SKM-1 (cell line): ENCODE measurements at regions not wholly inside any gene's neighbourhood (a gene's known extent, or its start where the extent isn't known, plus 50 kb on each side); places are given as distances from the start of the nearest gene placed in this dataset.

Experiments
- DNase-seq: peaks from one replicate; lab custom pipeline; 2025; ENCODE audit not compliant: unreplicated experiment; lab: John Stamatoyannopoulos, UW

DNA sequence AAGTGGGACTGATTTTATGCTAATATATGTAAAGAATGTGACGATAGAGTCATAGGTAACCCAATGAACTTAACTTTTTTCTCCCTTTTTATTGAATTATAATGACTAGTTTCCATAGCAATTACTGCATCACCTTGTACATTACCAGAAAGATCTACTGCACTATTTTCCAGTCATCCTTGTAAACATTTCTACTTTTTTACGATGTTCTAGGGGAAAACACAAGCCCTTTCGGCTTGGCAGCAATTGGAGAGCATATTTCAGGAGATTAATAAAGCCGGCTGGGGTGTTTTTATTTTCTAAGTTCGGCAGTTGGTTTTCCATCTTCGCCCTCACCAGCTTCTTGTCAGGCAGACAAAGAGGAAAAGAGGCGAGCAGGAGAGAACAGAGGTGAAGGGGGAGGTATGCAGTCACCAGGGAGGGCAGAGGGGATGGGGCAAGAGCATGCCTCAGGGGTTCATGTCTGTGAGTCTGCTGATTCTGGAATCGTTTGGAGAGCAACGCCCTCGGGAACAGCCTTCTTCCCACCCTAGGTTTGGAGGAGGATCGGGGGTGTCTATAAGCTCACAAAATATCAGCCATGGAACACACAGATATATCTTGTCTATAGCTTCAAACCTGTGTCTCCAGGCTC lies 476.4 kb downstream of the MIAT start:
- no peak for DNase-seq

DNA sequence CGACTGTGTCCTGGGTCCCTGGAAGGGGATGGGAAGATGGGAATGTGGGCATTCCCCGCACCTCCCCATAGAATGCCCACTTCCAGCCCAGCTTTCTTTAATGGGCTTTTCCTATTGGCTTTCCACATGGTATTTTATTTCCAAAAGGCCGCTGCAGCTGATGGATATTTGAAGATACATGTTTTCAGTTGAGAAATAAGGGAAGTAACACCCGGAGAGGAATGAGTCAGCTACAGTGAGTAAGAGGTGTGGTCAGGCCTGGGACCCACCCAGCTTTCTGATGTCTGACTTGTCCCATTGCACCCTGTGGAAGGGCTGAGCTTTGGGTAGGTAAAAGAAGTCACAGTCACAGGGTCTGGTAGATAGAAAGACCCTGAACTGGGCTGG lies 476.9 kb downstream of the MIAT start:
- peak; percentile 76 for DNase-seq

DNA sequence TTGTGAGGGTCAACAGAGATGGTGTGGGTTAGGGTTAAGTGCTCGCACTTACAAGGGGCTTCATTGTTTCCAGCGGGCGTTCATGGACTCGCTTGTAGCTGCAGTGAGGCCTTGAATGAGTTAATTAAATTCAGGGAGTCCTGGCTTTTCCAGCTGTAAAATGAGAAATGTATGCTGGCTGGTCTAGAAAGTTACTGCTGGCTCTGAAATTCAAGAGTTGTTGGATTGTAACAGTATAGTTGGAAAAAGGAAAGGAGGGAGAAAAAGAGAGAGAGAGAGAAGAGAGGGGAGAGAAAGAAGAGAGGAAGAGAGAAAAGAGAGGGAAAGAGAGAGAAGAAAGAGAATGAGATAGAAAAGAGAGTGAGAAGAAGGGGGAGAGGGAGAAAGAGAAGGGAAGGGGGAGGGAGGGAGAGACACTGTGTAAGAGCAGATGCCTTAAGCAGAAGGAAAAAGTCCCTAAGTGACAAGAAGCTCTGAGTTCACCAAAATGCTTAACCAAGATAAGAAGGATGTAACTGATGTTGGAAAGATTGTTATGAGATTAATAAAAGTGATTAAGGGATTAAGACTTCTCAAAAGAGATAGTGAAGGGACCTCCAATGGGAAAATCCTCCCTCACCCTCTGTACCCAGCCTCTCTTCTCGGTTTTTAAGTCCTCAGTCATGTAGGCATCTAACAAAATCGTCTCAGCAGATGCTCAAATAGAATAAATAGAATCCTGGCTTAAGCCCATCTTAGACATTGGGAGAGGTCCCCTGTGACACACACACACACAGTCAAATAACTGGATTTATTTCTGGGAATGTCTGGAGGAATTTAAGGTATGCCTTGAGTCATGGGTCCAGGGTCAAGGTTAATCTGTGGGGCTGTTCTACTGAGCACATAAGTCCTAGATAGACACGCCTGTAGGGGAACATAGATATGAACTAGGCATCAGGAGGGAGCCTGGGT lies 477.9 kb downstream of the MIAT start:
- no peak for DNase-seq

DNA sequence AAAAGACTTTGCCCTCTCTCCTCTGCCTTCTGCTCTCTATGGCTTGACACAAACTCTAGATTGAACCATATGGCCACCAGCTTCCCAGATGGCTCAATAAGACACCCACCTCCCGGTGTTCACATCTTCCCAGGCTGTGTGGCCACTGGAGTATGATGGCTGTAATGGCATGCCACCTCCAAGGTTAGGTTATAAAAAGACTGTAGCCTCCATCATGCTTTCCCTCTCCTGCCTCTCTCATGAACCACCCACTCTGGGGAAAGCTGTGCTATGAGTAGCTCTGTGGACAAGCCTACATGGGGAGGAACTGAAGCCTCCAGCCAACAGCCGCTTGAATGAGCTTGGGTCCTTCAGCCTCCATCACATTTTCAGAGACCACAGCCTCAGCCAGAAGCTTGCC lies 479.2 kb downstream of the MIAT start:
- no peak for DNase-seq

DNA sequence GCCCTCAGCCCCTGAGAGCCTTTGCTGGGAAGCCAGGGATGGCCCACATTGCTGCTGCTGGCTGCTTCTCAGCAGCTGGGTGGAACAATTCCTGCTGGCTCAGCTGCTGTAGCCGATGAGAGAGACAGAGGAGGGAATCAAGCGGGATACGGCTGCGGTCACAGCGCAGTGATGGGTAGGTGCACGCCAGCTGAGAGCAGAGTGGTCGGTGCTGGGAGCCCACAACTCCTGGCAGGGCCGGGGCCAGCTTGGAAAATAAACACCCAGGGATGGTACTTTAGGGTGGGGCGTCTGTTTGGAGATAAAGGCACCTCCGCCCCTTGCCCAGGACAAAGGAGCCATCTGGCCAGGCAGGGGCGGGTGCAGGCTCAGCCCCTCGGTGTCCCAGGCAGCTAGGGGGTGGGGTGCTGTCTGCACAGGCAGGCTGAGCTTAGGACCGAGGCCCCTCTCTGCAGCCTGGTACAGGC lies 480.5 kb downstream of the MIAT start:
- no peak for DNase-seq

DNA sequence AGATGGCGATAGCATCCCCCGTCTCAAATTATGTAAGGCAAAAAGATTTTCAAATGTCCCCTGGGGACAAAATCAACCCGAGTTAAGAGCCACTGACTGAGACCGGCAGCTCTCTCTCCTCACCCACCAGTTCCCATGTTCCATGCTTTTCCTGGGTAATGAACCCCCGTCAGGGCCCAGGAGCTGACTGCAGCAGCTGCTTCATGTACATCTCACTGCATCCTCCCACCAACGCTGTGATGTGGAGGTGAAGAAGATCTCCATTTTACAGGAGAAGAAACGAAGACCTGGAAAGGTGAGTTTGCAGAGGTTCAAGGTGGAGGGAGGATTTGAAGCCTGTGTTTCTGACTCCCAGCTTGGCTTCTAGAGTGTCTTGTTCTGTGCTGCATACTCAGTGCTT lies 481.1 kb downstream of the MIAT start:
- no peak for DNase-seq

DNA sequence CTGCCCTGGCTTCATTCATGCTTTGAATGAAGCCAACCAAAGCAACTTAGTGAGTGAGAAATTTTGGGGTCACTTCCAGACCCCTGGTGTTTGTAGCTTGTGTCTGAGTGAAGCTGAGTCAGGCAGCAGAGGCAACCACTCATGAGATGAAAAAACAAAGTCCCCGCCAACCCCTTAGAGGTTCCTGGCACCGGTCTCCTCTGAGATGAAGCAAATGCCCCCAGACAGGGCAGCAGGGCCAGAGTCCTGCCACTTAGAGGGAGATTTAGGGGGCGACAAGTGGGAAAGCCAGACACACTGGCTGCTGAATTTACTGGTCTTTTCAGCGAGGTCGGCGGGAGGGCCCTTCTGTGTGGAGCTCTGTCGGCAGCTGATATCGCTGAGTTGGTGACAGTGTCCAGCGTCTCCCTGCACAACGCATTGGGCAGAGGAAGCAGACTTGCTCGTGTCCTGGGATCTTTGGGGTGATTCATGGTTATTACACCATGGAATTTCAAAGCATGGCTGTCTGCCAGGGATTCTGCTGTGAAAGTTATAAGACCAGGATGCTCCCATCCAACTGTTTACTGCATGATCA lies 482.6 kb downstream of the MIAT start:
- DNase-seq: no peak

DNA sequence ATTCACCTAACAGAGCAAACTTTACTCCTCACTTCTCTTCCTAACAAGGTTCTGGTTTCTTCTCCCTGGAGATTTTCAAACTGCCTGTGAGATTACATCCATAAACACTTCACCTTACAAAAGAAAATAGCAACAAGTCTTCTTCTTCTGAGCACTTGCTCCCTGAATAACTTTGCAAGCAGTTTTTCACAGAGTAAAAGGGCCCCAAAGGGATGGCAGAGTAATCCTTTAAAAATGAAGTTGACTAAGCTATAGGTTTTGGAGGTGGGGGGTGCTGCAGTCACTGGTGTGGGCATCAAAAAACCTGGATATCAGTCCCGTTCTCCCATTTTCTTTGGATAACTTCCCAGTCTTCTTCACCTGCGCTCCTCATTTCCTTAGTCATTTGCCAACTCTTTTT lies 484.9 kb downstream of the MIAT start:
- no peak for DNase-seq

DNA sequence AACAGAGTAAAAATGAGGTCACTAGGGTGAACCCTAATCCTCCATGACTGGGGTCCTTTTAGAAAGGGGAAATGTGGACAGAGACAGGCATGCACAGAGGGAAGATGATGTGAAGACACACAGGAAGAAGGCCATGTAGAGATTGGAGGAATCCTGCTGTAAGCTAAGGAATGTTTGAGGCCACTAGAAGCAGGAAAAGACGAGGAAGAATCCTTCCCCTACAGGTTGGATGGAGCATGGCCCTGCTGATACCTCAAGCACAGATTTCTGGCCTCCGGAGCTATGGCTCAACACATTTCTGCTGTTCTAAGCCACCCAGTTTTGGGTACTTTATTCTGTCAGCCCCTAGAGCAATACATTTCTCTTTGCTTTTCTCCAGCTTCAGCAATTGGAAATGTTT lies 486.9 kb downstream of the MIAT start:
- DNase-seq: no peak

DNA sequence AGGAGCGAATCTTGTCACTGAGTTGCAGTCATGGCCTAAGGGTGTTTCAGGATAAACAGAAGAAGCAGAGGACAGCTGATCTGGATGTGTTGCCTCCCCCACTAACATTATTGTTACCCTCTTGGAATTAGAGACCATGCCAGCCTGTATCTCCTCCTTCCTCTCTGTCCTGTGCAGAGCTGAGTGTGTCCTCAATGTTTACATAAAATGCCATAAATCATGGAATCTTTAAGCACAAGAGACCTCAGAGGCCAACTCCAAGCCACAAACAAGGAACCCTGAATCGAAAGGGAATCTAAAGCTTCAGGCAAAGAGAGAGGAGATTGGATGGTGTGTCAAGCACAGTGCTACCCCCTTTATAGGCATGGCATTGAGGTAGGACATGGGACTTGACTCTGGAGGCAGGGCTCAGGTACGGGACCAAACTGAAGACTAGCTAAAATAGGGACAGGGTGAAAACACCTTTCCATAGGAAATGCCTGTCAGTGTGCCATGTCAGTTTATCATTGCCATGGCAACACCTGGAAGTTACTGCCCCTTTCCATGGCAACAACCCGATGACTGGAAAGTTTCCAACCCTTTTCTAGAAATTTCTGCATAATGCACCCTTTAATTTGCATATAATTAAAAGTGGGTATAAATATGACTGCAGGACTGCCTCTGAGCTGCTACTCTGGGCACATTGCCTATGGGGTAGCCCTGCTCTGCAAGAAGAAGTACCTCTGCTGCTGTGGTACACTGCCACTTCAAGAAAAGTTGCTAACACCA lies 489.7 kb downstream of the MIAT start:
- DNase-seq: no peak

DNA sequence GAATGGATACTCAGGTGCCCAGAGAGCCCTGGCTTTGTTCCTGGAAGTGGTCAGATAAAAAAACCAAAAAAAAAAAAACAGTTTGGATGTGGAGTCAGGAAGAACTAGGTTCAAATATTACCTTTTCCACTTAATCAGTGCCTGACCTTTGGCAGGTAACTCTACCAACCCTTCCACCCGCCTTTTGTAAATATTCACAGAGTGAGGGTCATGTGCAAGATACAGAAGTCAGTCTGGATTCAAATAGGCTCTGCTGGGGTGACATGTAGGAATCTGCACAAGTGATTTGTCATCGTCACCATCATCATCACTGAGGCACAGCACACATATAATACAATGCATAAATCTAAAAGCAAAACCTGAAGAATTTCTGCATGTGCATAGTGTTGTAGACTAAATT lies 490.7 kb downstream of the MIAT start:
- DNase-seq: no peak

DNA sequence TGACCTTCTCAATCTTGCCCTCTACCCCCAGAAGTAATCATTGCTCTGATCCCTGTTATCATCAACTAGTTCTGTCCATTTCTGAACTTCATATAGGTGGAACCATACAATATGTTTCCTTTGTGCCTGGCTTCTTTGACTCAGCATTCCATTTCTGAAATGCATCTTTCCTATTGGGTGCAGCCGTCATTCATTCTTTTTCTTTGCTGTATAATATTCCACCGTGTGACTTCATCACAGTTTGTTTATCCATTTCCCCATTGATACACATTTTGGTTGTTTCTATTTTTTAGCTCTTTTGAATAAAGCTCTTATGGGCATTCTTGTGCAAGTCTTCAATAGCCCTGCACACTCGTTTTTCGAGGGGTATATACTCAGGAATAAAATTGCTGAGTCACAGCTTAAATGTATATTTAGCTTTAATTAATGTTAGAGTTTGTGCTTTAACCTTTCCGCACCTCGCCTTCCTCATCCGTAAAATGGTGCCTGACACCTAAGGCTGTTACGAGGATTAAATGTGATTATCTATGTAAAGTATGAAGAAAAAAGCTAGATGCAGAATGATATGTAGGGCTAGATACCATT lies 491.6 kb downstream of the MIAT start:
- DNase-seq: no peak

DNA sequence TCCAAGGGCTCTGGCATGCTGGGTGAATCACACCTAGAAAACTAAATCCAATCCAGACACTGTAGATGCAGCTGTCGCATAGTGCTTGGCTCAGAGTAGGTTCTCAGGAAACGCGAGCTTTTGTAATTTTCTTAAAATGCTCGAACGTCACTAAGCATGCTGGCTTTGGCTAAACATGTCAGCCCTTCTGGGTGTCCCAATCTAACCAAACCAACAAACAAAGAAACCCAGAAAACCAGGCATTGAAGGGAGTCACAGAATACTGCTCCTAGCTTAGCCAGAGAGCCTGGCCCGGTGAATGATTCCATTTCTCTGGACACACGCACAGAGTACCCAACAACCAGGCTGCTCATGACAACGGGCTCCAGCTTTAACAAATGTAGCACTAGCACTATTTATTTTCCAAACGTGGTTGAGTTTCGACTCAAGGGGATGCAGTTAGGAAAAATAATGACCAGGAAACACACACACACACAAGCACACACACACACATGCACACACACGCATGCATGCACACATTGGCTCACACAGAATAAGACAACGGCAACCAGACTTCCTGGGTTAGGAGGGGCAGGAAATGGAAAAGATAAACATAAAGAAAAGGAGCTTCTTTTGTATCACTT lies 492.6 kb downstream of the MIAT start:
- no peak for DNase-seq

DNA sequence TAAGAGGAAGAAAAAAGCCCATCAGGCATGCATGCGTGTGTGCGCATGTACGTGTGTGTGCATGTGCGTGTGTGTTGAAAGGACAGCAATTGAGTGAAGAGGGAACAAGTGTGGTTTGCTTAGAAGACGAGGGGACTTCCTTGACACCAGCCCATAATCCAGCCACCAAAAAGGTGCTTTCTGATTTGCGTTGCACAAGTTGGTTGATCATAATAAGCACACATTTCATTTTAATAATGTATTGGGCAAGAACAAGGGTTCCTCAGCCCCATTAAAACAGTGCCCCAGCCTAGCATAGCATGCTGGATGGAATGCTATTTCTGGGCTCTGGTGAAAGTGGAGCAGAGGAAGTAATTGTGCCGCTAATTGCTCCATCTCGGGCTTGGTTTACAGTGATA lies 493.2 kb downstream of the MIAT start:
- peak; percentile 45 for DNase-seq

DNA sequence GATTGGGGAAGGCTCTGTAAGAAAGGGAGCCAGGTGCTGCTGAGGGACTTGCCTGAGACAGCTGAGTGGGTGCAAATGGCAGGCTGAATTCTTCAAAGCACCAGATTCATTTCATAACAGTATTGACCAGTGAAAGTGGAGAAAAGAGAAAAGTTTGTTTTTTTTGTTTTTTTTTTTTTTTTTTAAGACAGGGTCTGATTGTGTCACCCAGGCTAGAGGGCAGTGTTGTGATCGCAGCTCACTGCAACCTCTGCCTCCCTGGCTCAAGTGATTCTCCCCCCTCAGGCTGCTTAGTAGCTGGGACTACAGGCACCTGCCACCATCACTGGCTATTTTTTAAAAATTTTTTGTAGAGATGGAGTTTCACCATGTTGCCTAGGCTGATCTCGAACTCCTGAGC lies 494.0 kb downstream of the MIAT start:
- no peak for DNase-seq

DNA sequence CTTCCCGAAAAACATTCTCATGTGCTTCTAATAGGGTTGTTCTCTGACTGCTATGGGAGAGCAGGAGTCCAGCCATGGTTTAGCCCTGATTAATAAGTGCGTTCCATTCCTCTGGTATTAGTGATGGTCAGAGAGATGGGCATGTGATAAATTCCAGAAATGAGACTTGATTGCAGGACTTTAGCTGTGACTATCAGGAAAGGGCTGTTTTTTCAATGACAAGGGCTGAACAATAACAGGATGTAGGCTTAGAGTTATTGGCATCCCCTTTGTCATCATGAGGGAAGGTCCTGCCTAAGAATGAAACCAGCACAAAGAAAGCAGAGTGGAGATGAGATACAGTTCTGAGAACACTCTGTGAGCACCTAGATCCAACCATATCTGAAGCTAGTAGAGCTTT lies 494.6 kb downstream of the MIAT start:
- DNase-seq: no peak

DNA sequence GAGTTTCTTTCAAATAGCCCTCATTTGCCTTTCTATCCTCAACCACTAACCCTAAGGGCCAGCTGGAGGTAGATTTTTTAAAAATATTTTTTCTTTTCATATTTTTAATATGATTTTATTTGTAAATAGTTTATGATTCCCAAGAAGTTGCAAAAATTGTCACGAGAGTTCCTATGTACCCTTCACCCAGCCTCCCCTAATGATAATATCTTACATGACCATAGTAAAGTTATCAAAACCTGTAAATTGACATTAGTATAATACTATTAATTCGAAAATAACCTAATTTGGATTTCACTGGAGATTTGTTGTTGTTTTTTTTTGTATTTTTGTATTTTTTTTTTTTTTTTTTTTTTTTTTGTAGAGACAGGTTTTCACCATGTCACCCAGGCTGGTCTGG lies 495.5 kb downstream of the MIAT start:
- DNase-seq: no peak

DNA sequence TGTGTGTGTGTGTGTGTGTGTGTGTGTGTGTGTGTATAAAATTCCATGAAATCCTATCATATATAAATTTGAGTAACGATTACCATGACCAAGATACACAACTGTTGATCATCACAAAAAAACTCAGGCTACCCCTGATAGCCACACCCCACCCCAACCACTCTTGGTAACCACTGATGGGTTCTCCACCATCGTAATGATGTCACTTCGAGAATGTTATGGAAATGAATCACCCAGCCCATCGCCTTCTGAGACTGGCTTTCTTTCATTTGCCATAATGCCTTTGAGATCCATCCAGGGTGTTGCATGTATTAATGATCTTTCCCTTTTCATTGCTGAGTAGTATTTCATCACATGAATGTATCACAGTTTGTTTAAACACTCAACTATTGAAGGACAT lies 496.0 kb downstream of the MIAT start:
- DNase-seq: no peak

DNA sequence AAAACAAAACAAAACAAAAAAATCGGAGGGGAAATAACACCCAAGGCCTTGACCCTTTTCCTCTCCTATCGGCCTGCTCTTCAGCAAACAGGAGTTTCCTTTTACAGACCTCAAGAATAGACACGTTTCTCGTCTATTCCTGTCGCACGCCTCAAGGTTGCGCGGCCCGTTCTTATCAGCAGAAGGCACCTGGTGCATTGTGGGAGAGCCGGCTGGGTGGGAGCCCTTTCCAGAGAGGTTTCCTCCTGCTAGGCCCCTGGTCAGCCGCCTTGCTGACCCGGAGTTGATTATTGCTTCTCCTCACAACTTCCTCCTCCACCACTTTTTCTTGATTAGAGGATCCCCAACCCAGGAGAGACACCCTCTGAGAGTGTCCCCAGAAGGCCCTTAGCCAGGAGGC lies 497.3 kb downstream of the MIAT start:
- DNase-seq: no peak

DNA sequence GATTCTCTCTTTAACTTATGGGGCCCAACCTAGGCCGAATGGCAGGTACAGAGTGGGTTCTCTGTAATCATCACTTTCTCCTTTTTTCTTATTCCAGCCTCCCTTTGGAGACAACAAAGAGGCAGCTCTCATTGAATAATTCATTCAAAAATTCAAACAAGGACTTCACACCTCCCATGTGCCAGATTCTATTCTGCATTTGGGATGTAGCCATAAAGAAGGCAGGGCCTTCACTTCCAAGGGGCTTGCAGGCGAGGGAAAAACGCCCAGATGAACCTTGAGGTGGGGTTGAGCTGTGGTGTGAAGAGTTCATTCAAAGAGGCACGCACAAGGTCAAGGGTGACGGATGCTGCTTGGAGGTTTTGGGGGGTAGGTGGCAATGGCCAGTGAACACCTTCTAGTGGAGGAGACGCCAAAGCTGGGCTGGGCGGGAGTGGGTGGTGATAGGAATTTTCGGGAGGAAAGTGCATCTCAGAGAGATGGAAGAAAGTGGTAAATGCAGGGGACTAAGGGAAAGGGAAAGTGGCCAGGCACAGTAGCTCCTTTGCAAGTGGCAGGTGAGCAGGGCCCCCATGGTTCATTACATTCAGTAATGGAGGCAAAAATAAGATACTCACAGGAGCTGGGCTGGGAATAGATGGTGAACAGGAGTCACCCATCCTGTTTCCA lies 499.6 kb downstream of the MIAT start:
- no peak for DNase-seq
